OCI-LY3 (cell line): ENCODE measurements at regions not wholly inside any gene's neighbourhood (a gene's known extent, or its start where the extent isn't known, plus 50 kb on each side); places are given as distances from the start of the nearest gene placed in this dataset.

Source experiments
- H2AFZ ChIP-seq: fragments of 200-600, 300-600 bp; shearing (Covaris generic); 2 replicates; pipeline ENCODE4 v1.6.0; 2014; ENCODE audit warnings: antibody characterized with exemption, low read depth, low read length
- H3K27ac ChIP-seq: fragments of 200-600, 300-600 bp; sonication (generic); 2 replicates; pipeline ENCODE4 v1.5.1; 2014; ENCODE audit warnings: mild to moderate bottlenecking, low read length, moderate library complexity, mixed read lengths
- H3K27me3 ChIP-seq: fragments of 200-600, 300-600 bp; sonication (generic); 2 replicates; pipeline ENCODE4 v1.6.1; 2014; ENCODE audit warnings: low read depth, low read length, mixed read lengths
- H3K36me3 ChIP-seq: fragments of 200-600, 300-600 bp; sonication (generic); replicated peaks from 2 replicates; pipeline ENCODE3; 2014; ENCODE audit warnings: low read depth, low read length, mixed read lengths
- H3K4me1 ChIP-seq: fragments of 300-600, 200-600 bp; sonication (generic); 2 replicates; pipeline ENCODE4 v1.6.1; 2014; ENCODE audit warnings: low read length, mixed read lengths
- H3K4me2 ChIP-seq: fragments of 200-600, 300-600 bp; sonication (generic); 2 replicates; pipeline ENCODE4 v1.6.1; 2014; ENCODE audit warnings: low read length, mixed read lengths
- H3K4me3 ChIP-seq: fragments of 300-600, 200-600 bp; sonication (generic); 2 replicates; pipeline ENCODE4 v1.5.1; 2014; ENCODE audit warnings: antibody characterized with exemption, mild to moderate bottlenecking, low read length, moderate library complexity
- H3K79me2 ChIP-seq: fragments of 300-600, 200-600 bp; shearing (Covaris generic); 2 replicates; pipeline ENCODE4 v1.6.1; 2014; ENCODE audit warnings: mild to moderate bottlenecking, low read length, mixed read lengths
- H3K9ac ChIP-seq: fragments of 300-600, 200-600 bp; shearing (Covaris generic); 2 replicates; pipeline ENCODE4 v1.6.0; 2014; ENCODE audit warnings: mild to moderate bottlenecking, low read length, moderate library complexity
- H3K9me3 ChIP-seq: fragments of 200-600, 300-600 bp; shearing (Covaris generic); 2 replicates; pipeline ENCODE4 v1.6.1; 2014; ENCODE audit warnings: low read length, mixed read lengths; ENCODE audit not compliant: insufficient read depth
- H4K20me1 ChIP-seq: fragments of 200-600, 300-600 bp; sonication (generic); 2 replicates; pipeline ENCODE4 v1.6.1; 2016; ENCODE audit warnings: low read length, mixed read lengths; ENCODE audit not compliant: insufficient read depth
- EZH2phosphoT487 ChIP-seq: fragments of 200-600 bp; shearing (Covaris generic); IDR thresholded peaks from 2 replicates; pipeline ENCODE4 v1.6.1; 2018; ENCODE audit warnings: antibody characterized with exemption, mixed run types, low read depth
- TF ChIP-seq, protein P1 (sequence below): fragments of 200-600, 300-600 bp; sonication (generic); IDR thresholded peaks from 2 replicates; pipeline ENCODE4 v1.5.1; 2014; ENCODE audit warnings: antibody characterized with exemption, low read length, low read depth

GRCh38 chr2:215594766-215595165, 158.9 kb upstream of the FN1 start:
- Histone ChIP-seq H3K79me2 (no peaks in the 10 kb centered on the region), H3K27me3 (no peaks in the 10 kb centered on the region), H3K4me1 (no peaks in the 10 kb centered on the region), H3K27ac (no peak overlapping the region), H3K4me3 (no peak overlapping the region), H3K9ac (no peak overlapping the region), H4K20me1 (no peaks in the 10 kb centered on the region), H3K4me2 (no peak overlapping the region), H2AFZ (no peak overlapping the region), H3K9me3 (no peaks in the 10 kb centered on the region), H3K36me3 (no peaks in the 10 kb centered on the region)
- TF ChIP-seq EZH2phosphoT487: no peak
- TF ChIP-seq, protein P1, sequence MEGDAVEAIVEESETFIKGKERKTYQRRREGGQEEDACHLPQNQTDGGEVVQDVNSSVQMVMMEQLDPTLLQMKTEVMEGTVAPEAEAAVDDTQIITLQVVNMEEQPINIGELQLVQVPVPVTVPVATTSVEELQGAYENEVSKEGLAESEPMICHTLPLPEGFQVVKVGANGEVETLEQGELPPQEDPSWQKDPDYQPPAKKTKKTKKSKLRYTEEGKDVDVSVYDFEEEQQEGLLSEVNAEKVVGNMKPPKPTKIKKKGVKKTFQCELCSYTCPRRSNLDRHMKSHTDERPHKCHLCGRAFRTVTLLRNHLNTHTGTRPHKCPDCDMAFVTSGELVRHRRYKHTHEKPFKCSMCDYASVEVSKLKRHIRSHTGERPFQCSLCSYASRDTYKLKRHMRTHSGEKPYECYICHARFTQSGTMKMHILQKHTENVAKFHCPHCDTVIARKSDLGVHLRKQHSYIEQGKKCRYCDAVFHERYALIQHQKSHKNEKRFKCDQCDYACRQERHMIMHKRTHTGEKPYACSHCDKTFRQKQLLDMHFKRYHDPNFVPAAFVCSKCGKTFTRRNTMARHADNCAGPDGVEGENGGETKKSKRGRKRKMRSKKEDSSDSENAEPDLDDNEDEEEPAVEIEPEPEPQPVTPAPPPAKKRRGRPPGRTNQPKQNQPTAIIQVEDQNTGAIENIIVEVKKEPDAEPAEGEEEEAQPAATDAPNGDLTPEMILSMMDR: no peak

DNA sequence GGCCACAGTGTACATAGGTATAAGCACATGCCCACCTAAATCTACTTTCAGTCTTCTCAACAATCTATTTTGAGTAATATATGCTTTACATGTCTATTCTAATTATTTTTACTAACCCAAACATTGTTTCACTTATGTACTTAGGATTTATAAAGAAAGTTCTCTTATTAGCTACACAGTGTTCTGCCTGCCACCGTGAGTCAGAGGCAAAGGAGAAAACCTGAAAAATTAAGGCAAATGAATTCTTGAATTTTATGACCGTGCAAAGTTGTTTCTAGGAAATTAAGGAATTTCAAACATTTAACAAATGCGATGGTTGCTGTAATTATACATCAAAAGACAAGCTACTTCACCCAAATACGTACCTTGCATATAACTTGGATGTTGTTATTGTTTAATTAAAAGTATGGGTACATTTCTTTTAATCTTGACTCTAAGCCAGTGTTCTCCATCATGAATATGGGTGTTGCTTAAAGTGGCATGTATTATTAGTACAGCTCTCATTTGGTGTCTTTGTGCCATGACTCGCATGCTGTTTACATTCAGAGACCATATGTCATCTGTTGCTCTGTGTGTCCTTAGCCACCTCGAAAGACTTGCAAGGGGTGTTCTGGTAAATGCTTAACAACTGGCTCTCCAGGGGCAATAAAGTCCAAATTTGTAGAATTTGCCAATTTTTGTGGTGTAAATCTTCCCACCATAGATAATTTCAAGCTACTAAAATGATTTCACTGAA, 154.3 kb upstream of the FN1 start:
- Histone ChIP-seq H3K27ac (no peak overlapping the region), H3K9me3 (no peaks in the 10 kb centered on the region), H3K27me3 (no peaks in the 10 kb centered on the region), H4K20me1 (no peaks in the 10 kb centered on the region), H2AFZ (no peak overlapping the region), H3K4me1 (no peaks in the 10 kb centered on the region), H3K79me2 (no peaks in the 10 kb centered on the region), H3K4me3 (no peak overlapping the region), H3K36me3 (no peaks in the 10 kb centered on the region), H3K4me2 (no peak overlapping the region), H3K9ac (no peak overlapping the region)
- TF ChIP-seq, protein P1: no peak
- no peak for TF ChIP-seq EZH2phosphoT487

- Histone ChIP-seq H3K4me1 (no peaks in the 10 kb centered on the region), H3K4me2 (no peak overlapping the region), H3K27me3 (no peaks in the 10 kb centered on the region), H4K20me1 (no peaks in the 10 kb centered on the region), H3K27ac (no peak overlapping the region), H3K9me3 (no peaks in the 10 kb centered on the region), H3K79me2 (no peaks in the 10 kb centered on the region), H3K9ac (no peak overlapping the region), H3K36me3 (no peaks in the 10 kb centered on the region), H3K4me3 (no peak overlapping the region), H2AFZ (no peak overlapping the region)
- TF ChIP-seq, protein P1: no peak
- no peak for TF ChIP-seq EZH2phosphoT487
Measured at GRCh38 chr2:215583881-215584280, 148.0 kb upstream of the FN1 start.

- Histone ChIP-seq H3K4me1 (no peaks in the 10 kb centered on the region), H3K9me3 (no peaks in the 10 kb centered on the region), H2AFZ (no peak overlapping the region), H3K36me3 (no peaks in the 10 kb centered on the region), H3K79me2 (no peaks in the 10 kb centered on the region), H3K27ac (no peak overlapping the region), H3K27me3 (no peaks in the 10 kb centered on the region), H4K20me1 (no peaks in the 10 kb centered on the region), H3K4me2 (no peak overlapping the region), H3K4me3 (no peak overlapping the region), H3K9ac (no peak overlapping the region)
- TF ChIP-seq EZH2phosphoT487: no peak
- TF ChIP-seq, protein P1: no peak
Measured at GRCh38 chr2:215579809-215580208, 143.9 kb upstream of the FN1 start.
